GM19397 (cell line): ENCODE measurements at regions not wholly inside any gene's neighbourhood (a gene's known extent, or its start where the extent isn't known, plus 50 kb on each side); places are given as distances from the start of the nearest gene placed in this dataset.
"Not testable (repeated sequence)": the region's sequence is repeated elsewhere in the genome, so short reads cannot be mapped to it uniquely, and the experiment has no call there.

Source experiments
- ATAC-seq: cut with Tn5 transposase; IDR thresholded peaks from one replicate; pipeline ENCODE4 v1.9.1; 2021; ENCODE audit warnings: mild to moderate bottlenecking, moderate library complexity; ENCODE audit not compliant: unreplicated experiment

GRCh38 chr10:57049096-57049495, 688.0 kb upstream of the ZWINT start:
- no peak for ATAC-seq

- ATAC-seq, result no peak
Observed at GRCh38 chr10:57038531-57038930, 677.5 kb upstream of the ZWINT start.

- ATAC-seq, result no peak
Observed at GRCh38 chr10:57035310-57035709, 674.3 kb upstream of the ZWINT start.

DNA sequence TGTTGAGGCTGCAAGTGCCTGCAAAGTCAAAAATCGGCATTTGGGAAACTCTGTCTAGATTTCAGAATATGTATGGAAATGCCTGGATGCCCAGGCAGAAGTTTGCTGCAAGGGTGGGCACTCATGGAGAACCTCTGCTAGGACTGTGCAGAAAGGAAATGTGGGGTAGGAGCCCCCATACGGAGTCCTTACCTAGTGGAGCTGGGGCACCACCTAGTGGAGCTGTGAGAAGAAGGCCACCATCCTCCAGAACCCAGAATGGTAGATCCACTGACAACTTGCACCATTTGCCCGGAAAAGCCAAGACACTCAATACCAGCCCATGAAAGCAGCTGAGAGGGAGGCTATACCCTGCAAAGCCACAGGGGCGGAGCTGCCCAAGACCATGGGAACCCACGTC, 671.2 kb upstream of the ZWINT start:
- not testable (repeated sequence) for ATAC-seq

DNA sequence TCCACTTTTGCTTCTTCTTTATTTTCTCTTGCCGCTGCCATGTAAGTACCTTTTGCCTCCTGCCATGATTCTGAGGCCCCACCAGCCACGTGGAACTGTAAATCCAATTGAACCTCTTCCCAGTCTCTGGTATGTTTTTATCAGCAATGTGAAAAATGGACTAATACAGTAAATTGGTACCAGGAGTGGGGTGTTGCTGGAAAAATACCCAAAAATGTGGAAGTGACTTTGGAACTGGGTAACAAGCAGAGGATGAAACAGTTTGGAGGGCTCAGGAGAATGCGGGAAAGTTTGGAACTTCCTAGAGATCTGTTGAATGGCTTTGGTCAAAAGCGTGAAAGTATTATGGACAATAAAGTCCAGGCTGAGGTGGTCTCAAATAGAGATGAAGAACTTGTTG, 670.3 kb upstream of the ZWINT start:
- ATAC-seq, result no peak

DNA sequence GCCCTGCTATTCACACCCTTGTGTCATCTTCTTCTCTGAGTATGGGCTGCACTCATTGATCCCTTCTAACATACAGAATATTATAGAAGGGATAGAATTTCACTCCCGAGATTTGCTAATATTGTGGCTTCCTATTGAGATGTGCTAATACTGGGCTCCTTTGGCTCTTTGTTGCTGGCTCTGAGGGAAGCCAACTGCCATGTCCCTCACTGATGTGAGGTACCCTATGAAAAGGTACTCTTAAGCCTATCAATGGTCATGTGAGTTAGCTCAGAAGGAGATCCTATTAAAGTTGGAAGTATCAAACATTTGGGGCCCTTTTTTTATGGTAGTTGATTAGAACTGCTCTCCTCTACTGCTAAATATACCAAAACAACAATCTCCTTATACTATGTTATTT, 665.2 kb upstream of the ZWINT start:
- no peak for ATAC-seq

DNA sequence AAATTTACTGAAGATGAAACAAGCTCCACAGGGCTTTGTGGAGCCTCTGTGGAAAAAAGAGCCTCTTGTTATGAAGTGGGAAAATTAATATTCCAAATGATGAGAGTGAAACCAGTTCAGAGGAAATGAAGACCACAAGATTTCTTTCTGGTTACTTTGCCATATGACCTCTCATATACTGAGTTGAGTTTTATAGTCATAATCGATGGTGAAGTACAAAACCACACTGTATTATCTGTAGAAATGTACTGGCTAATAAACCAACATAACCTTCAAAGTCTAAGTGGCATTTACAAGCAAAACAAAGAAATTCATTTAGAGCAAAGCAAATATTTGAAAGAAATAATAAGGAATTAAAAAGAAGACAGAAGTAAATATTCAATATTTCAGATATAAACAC, 662.6 kb upstream of the ZWINT start:
- ATAC-seq, result no peak

DNA sequence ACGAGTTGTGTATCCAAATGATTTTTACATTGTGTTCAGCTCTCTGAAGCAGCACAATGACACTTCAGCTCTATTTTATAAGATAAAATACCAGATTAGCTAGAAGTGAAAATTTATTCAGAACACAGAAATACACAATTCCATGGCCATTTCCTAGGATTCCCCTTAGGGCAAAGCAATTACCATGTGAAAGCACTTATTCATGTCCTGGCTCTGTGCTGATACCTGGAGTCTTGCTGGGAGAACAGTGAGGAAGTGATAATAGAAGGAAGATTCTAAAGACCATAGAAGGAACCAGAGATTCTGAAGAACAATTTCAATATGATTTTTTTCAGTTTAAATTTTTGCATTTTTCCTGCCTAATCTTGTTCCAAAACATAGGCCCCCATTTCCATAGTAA, 657.4 kb upstream of the ZWINT start:
- no peak for ATAC-seq

- ATAC-seq, result no peak
Observed at GRCh38 chr10:57017356-57018037, 656.4 kb upstream of the ZWINT start.

DNA sequence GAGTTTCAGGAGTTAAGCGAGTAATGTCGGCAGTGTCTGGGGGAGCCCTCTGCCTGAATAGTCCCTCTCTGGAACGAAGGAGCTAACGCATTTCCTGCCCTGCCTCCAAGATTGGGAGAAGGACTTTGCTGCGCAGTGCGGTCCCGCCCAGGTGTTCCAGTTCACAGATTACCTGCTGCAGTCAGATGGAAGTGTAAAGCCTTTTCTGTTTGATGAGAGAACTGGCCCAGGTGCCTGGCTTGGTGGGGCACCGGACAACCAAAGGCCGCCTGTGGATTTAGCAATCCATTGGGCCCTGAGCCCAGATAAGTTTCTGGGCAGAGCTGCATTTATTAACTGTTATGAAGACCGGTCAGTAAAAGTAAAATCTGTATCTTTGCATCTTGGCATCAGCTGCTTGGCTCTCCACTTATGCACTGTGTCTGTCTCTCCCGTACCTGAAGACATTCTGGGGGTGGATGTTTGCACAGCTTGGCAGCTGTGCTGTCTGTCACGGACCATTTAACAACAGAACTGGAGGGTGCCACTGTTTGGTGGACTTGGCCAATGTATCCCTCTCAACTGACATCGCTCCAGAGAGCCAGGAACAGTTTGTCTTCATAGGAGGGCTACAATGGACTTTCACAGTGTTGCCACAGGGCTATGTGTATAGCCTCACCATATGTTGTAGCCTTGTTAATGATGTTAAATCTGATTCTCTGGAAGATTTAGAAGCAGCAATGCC, 654.7 kb upstream of the ZWINT start:
- ATAC-seq, result no peak

DNA sequence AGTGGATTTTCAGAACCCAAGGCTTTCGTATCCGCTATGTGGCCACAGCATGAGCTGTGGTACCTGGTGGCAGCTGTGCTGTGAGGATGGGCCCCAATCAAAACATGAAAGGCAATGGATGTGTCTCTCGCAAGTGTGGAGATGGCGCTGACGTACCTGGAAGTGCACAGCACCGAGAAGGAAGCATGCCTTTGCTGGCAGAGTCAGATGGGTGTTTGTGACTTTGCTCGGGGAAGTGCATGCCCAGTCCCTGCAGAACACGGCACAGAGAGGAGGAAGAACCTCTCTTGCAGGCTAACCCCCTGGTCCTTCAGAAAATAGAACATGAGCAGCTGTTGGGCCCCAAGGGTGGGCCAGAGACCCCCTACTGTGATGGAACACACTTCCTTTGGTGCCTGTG, 654.1 kb upstream of the ZWINT start:
- no peak for ATAC-seq

DNA sequence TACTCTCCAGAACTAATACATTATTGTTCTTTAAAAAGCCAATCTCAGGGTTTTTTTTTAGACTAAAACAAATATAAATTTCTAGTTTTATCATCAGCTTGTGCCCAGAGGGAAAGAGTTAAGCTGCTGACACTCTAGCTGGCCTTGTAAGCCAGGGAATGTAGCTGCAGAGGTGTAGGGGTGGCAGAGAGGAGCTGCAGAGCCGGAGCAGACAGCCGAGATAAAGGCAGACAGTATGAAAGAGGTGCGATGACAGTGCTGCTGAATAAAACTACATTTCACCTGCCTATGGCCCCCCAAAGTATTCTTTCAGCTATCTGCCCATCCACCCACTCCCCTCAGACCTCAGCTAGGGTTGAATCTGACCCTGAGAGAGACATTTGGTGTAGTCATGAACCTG, 653.7 kb upstream of the ZWINT start:
- ATAC-seq, result no peak

GRCh38 chr10:57008189-57008588, 647.1 kb upstream of the ZWINT start:
- ATAC-seq, result no peak

DNA sequence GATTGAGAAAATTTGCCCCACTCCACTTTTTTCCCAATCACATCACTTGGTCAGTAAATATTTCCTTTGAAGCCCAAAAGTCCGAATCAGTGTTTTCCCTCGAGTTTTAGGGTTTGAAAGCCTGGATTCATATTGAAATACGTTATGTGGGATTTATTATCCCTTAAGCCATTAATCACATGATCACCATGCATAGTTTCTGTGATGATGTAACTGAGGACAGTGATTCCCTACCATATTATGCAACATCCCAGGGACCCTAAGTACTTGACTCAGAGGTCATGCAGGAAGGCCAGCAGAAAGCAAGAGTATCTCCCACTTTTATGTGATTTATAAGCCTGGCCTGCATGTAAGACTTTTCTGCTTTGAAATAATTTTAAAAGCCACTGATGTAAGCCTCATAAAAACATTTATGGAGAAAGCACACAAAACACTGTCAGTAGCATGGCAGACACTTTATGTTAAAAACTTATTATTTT, 630.6 kb upstream of the ZWINT start:
- ATAC-seq, result no peak

DNA sequence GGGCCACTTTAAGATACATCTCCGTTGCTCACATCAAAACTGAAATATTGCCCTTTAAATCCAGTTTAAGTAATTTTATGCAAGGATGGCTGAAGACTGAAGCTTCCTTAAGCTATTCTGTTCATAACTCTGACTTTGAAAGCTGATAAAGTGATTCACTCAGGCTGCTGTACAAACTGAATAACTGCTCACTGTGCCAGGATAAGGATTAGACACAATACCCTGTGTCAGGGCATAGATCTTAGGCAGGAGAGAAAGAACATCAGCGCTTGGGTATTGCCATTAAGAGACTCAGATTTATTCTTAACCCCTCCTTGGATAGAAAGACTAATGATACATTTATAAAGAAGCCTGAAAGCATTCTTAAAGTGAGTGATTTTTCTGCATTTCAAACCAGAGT, 614.5 kb upstream of the ZWINT start:
- ATAC-seq, result no peak

- ATAC-seq, result no peak
Observed at GRCh38 chr10:56973766-56974165, 612.7 kb upstream of the ZWINT start.

DNA sequence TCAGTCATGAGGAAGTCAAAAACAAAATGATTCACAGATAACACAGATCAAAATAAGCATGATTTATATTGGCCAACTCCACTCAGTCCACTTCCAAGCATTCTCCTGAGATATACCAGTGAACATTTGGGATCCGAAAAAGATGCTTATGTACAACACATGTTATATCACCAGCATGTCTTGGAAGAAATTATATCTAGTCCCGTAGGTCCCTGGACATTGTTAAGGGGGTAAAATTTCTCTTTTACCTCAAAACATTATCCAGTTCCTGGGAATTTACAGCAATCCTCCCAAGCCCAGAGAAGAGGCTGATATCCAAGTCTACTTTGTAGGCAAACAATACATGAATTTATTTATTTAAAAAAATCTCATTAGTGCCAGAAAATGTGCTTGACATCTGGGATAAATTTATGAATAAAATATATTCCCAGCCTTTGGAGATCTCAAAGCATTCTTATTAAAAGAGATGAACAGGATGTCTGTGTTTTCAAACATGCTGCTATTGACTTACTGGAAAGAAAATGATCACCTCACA, 582.2 kb upstream of the ZWINT start:
- ATAC-seq, result no peak

DNA sequence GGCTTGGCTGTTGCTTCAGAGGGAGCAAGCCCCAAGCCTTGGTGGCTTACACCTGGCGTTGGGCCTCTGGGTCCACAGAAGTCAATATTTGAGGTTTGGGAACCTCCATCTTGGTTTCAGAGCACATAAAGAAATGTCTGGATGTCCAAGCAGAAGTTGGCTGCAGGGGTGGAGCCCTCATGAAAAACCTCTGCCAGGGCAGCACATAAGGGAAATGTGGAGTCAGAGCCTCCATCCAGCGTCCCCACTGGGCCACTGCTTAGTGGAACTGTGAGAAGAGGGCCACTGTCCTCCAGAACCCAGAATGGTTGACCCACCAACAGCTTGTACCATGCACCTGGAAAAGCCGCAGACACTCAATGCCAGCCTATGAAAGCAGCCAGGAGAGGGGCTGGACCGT, 573.5 kb upstream of the ZWINT start:
- no peak for ATAC-seq

GRCh38 chr10:56928714-56929113, 567.7 kb upstream of the ZWINT start:
- no peak for ATAC-seq

DNA sequence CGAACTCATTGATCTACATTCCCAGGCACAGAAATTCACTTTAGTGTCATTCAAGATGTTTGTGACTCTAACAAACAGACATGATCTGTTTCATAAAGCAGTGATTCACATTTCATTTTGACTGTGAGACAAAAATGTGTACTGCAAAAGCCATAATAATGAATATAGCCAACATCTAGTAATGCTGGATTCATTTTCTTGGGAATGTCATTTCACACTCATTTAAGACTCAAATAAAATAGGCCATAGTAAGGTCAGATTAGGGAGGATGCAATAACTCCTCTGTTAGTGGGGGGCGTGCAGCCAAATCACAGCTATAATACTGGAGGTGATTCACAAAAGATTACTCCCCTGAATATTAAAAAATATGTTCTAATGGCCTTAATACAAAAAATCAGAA, 566.6 kb upstream of the ZWINT start:
- no peak for ATAC-seq

- ATAC-seq, result no peak
Observed at GRCh38 chr10:56920601-56921261, 559.7 kb upstream of the ZWINT start.

GRCh38 chr10:56912043-56912442, 551.0 kb upstream of the ZWINT start:
- ATAC-seq, result no peak
